Dendritic cell treated with granulocyte-macrophage colony-stimulating factor and Interleukin-4, amounts not matched to agents 40 ng/mL and 50 ng/mL, for 4 days (primary cell): ENCODE measurements at regions not wholly inside any gene's neighbourhood (a gene's known extent, or its start where the extent isn't known, plus 50 kb on each side); places are given as distances from the start of the nearest gene placed in this dataset.
"Not testable (repeated sequence)": the region's sequence is repeated elsewhere in the genome, so short reads cannot be mapped to it uniquely, and the experiment has no call there.

Source experiments
- H3K27ac Mint-ChIP-seq: one replicate; pipeline ENCODE4 v1.8.0; 2022; ENCODE audit warnings: mild to moderate bottlenecking, mixed read lengths
- H3K27me3 Mint-ChIP-seq: one replicate; pipeline ENCODE4 v1.8.0; 2022; ENCODE audit warnings: mild to moderate bottlenecking, mixed read lengths
- H3K36me3 Mint-ChIP-seq: one replicate; pipeline ENCODE4 v1.8.0; 2022; ENCODE audit warnings: low read depth, mixed read lengths
- H3K4me1 Mint-ChIP-seq: one replicate; pipeline ENCODE4 v1.8.0; 2022; ENCODE audit warnings: low read depth, mixed read lengths
- H3K4me3 Mint-ChIP-seq: one replicate; pipeline ENCODE4 v1.8.0; 2022; ENCODE audit warnings: mild to moderate bottlenecking, moderate library complexity, mixed read lengths
- H3K9me3 Mint-ChIP-seq: one replicate; pipeline ENCODE4 v1.8.0; 2022; ENCODE audit warnings: mixed read lengths
- intact Hi-C: fragments of 100-400 bp; cut with micrococcal nuclease; formaldehyde crosslinking; loops from one replicate; pipeline ENCODE4 v1.15.0; 2022

GRCh38 chr18:78814766-78815165 lies 164.9 kb upstream of the SALL3 start:
- H3K36me3 Mint-ChIP-seq, result no peaks in the 10 kb centered on the region
- peaks cover 9% of the 10 kb centered on the region for H3K27me3 Mint-ChIP-seq
- no peak overlapping the region for H3K4me3 Mint-ChIP-seq
- no peak overlapping the region for H3K27ac Mint-ChIP-seq
- intact Hi-C loops, result no loop called here
- H3K4me1 Mint-ChIP-seq, result no peaks in the 10 kb centered on the region
- H3K9me3 Mint-ChIP-seq, result peaks cover 7% of the 10 kb centered on the region

GRCh38 chr18:78816114-78816513 lies 163.5 kb upstream of the SALL3 start:
- no peaks in the 10 kb centered on the region for H3K36me3 Mint-ChIP-seq
- intact Hi-C loops, result no loop called here
- H3K27ac Mint-ChIP-seq, result no peak overlapping the region
- H3K27me3 Mint-ChIP-seq, result peaks cover 9% of the 10 kb centered on the region
- no peaks in the 10 kb centered on the region for H3K9me3 Mint-ChIP-seq
- no peak overlapping the region for H3K4me3 Mint-ChIP-seq
- H3K4me1 Mint-ChIP-seq, result no peaks in the 10 kb centered on the region

DNA sequence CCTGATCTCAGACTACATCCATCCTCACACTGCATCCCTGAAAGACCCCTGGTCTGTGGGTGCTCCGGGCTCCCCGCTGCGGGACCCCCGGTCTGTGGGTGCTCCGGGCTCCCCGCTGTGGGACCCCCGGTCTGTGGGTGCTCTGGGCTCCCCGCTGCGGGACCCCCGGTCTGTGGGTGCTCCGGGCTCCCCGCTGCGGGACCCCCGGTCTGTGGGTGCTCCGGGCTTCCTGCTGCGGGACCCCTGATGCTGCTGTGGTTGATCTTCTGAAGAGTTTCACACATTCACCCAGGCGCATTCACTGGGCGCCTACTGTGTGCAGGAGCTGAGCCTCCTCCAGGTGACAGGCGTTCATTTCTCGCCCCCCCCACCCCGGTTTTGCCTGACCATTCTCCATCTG lies 162.7 kb upstream of the SALL3 start:
- Mint-ChIP-seq H3K27me3 (peaks cover 9% of the 10 kb centered on the region), H3K9me3 (no peaks in the 10 kb centered on the region), H3K27ac (no peak overlapping the region), H3K4me3 (no peak overlapping the region), H3K36me3 (no peaks in the 10 kb centered on the region), H3K4me1 (no peaks in the 10 kb centered on the region)
- intact Hi-C loops, result no loop called here

DNA sequence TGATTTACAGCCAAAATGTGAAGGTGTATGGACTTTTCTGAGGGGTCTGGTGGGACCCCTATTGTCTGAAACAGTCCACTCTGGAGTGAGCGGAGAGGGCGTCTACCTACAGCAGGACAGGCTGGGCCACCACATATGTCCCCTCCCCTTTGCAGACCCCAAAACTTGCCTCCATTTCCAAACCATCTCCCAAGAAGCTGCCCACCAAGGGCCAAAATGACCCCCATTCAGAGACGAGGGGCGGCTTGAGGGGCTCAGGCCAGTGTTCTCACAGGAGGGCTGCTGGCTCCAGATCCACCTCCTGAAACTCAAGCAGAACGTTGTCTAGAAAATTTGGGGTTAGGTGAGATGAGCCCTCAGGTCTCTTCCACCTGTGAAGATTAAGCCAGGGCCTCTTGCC lies 161.1 kb upstream of the SALL3 start:
- H3K27me3 Mint-ChIP-seq, result peaks cover 9% of the 10 kb centered on the region
- no peaks in the 10 kb centered on the region for H3K9me3 Mint-ChIP-seq
- intact Hi-C loops, result no loop called here
- no peak overlapping the region for H3K4me3 Mint-ChIP-seq
- H3K27ac Mint-ChIP-seq, result no peak overlapping the region
- no peaks in the 10 kb centered on the region for H3K4me1 Mint-ChIP-seq
- H3K36me3 Mint-ChIP-seq, result no peaks in the 10 kb centered on the region

GRCh38 chr18:78818961-78819360 lies 160.7 kb upstream of the SALL3 start:
- no peak overlapping the region for H3K27ac Mint-ChIP-seq
- peaks cover 8% of the 10 kb centered on the region for H3K27me3 Mint-ChIP-seq
- H3K4me1 Mint-ChIP-seq, result no peaks in the 10 kb centered on the region
- H3K4me3 Mint-ChIP-seq, result no peak overlapping the region
- no peaks in the 10 kb centered on the region for H3K9me3 Mint-ChIP-seq
- H3K36me3 Mint-ChIP-seq, result no peaks in the 10 kb centered on the region
- intact Hi-C loops, result no loop called here

DNA sequence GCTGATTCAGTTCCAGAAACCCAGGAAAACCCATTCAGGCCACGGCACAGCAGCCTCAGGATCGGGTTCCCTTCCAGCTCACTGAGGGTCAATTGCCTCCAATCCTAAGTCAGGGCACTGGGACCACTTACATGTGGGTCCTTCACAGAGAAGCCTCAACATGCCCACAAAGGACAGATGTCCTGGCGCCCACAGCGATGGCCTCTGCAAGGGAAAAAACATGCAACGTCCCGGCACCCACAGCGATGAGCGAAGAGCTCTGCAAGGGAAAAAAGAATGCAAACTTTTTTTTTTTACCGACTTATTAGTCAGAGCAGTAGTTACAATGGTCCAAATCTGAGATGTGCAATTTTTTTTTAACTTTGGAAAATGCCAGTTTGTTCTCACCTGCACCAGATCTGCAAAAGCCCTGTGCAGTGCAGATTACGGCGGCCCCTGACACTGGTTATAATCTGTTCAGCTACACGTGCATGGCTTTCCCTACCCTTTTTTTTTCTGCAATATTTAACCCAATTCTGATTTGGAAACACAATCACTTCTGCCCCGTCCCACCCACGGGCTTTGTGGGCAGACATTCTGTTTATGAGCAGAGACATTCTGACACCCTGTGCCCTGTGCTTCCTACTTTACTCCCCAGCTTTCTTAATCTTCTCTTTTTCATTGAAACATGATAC lies 159.3 kb upstream of the SALL3 start:
- no peak overlapping the region for H3K27ac Mint-ChIP-seq
- no peaks in the 10 kb centered on the region for H3K9me3 Mint-ChIP-seq
- intact Hi-C loops, result no loop called here
- H3K36me3 Mint-ChIP-seq, result no peaks in the 10 kb centered on the region
- H3K4me1 Mint-ChIP-seq, result peaks cover 5% of the 10 kb centered on the region
- peaks cover 1% of the 10 kb centered on the region for H3K27me3 Mint-ChIP-seq
- no peak overlapping the region for H3K4me3 Mint-ChIP-seq

- Mint-ChIP-seq H3K4me1 (peaks cover 5% of the 10 kb centered on the region), H3K9me3 (no peaks in the 10 kb centered on the region), H3K4me3 (no peak overlapping the region), H3K27me3 (no peaks in the 10 kb centered on the region), H3K36me3 (no peaks in the 10 kb centered on the region), H3K27ac (no peak overlapping the region)
- intact Hi-C loops, result no loop called here
Measured at GRCh38 chr18:78821396-78821795, 158.2 kb upstream of the SALL3 start.

DNA sequence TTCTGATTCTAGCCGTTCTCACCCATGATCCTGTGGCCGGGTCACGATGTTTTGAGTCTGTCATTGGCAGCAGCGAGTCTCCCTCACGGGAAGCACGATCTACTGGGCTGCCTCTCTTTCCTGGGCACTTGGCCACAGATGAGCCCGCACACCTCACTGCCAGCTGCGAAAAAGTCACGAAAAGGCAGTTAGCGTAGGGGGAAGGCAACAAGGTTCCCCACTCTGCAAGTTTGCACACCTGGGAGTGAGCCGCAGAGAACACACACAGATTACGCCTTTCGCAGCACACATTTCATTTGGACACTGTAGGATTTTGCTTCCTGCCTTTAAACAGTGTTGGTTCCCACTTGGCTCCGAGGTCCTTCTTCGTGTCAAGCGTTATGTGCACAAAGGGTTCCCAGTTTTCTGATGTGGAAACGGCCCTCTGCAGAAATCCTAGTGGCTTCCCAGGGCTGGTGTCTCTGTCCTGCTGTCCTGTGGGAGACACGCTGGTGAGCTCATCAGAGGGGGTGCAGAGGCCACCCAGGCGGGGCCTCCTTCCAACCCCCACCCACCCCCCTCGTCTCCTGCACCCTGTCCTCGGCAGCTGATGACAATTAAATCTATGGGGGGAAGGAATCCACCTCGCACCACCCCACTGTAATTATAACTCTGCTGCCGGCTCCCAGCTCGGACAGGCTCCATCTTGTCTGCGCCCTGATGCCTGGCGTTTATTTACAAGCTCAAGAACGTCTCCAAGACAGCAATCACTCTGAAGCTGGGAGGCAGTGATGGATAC lies 157.3 kb upstream of the SALL3 start:
- peaks cover 5% of the 10 kb centered on the region for H3K4me1 Mint-ChIP-seq
- H3K36me3 Mint-ChIP-seq, result no peaks in the 10 kb centered on the region
- intact Hi-C loops, result no loop called here
- H3K4me3 Mint-ChIP-seq, result no peak overlapping the region
- no peak overlapping the region for H3K27ac Mint-ChIP-seq
- no peaks in the 10 kb centered on the region for H3K9me3 Mint-ChIP-seq
- no peaks in the 10 kb centered on the region for H3K27me3 Mint-ChIP-seq

GRCh38 chr18:78822949-78823285 lies 156.7 kb upstream of the SALL3 start:
- no peaks in the 10 kb centered on the region for H3K9me3 Mint-ChIP-seq
- intact Hi-C loops, result no loop called here
- no peak overlapping the region for H3K4me3 Mint-ChIP-seq
- no peaks in the 10 kb centered on the region for H3K27me3 Mint-ChIP-seq
- H3K36me3 Mint-ChIP-seq, result no peaks in the 10 kb centered on the region
- H3K27ac Mint-ChIP-seq, result no peak overlapping the region
- peaks cover 5% of the 10 kb centered on the region for H3K4me1 Mint-ChIP-seq

DNA sequence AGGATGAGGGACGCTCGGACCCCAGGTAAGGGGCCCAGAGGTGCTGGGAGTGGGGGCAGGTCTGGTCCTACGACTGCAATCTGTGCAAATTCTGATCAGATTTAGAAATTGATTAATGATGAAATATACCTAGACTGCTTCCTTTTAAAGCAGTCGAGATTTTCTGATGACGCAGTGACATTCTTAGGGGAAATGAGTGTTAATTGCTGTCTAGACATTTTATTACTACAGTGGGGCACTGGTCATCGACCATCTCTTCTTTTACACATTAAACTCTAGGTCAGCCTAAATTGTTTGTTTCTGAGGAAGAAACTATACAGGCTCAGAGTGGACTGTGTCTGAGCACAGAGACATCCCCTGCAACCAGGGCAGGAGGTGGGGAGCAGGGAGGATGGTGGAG lies 154.4 kb upstream of the SALL3 start:
- intact Hi-C loops, result no loop called here
- Mint-ChIP-seq H3K4me1 (peaks cover 5% of the 10 kb centered on the region), H3K9me3 (no peaks in the 10 kb centered on the region), H3K36me3 (no peaks in the 10 kb centered on the region), H3K27me3 (no peaks in the 10 kb centered on the region), H3K4me3 (no peak overlapping the region), H3K27ac (no peak overlapping the region)

DNA sequence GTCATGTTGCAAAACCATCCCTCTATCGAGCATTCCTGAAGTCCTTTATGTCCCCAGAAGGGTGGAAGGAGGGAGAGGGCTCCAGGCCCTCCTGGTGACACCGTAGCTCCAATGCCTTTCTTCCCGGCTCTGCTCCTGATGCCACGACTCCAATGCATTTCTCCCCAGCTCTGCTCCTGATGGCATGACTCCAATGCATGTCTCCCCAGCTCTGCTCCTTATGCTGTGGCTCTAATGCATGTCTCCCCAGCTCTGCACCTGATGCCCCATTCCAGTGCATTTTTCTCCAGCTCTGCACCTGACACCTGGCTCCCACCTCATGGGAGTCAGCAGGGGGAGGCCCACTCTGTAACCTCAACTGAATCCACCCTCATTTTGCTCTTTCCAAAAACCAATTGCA lies 153.0 kb upstream of the SALL3 start:
- Mint-ChIP-seq H3K4me3 (no peak overlapping the region), H3K27me3 (peaks cover under 1% of the 10 kb centered on the region), H3K27ac (no peak overlapping the region), H3K9me3 (no peaks in the 10 kb centered on the region), H3K36me3 (no peaks in the 10 kb centered on the region), H3K4me1 (peaks cover 5% of the 10 kb centered on the region)
- intact Hi-C loops, result no loop called here

DNA sequence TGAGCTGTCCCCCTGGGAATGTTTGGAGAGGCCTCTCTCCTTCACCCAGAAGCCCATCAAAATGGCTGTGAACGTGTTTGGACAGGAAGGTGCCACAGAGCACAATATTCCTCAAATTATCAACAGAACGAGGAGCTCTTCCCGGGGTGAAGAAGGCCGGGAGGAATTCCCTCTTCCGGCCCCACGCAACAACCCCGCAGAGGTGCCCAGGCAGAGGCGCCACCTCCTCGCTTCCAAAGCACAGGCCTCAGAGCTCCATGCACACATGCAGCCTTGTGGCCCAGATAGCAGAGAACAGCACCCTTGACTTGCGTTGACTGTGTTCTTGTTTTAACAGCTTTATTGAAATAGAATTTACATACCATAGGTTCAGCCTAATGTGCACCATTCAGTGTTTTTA lies 152.5 kb upstream of the SALL3 start:
- Mint-ChIP-seq H3K4me3 (no peak overlapping the region), H3K36me3 (no peaks in the 10 kb centered on the region), H3K27me3 (peaks cover 3% of the 10 kb centered on the region), H3K9me3 (no peaks in the 10 kb centered on the region), H3K4me1 (peaks cover 5% of the 10 kb centered on the region), H3K27ac (no peak overlapping the region)
- intact Hi-C loops, result no loop called here

GRCh38 chr18:78828131-78828530 lies 151.5 kb upstream of the SALL3 start:
- Mint-ChIP-seq H3K4me1 (peaks cover 5% of the 10 kb centered on the region), H3K9me3 (no peaks in the 10 kb centered on the region), H3K27ac (no peak overlapping the region), H3K4me3 (no peak overlapping the region), H3K36me3 (no peaks in the 10 kb centered on the region), H3K27me3 (peaks cover 4% of the 10 kb centered on the region)
- intact Hi-C loops, result no loop called here

DNA sequence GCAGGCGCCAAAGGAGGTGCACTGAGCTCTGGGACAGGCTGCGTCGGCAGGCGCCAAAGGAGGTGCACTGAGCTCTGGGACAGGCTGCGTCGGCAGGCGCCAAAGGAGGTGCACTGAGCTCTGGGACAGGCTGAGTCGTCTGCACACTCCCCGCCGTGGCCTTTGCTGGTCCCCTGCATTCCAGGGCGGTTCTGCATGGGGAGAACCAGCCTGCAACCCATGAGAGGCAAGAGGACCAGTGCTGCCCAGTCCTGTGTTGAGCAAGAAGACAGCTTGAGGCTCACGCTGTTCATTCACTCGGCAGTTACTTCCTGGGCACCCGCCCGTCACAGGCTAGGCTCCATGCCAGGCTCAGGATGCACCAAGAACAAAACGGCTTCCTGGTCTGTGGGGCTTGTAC lies 150.6 kb upstream of the SALL3 start:
- H3K9me3 Mint-ChIP-seq, H3K36me3 Mint-ChIP-seq, H3K27me3 Mint-ChIP-seq, H3K4me3 Mint-ChIP-seq, H3K4me1 Mint-ChIP-seq, H3K27ac Mint-ChIP-seq, intact Hi-C loops: not testable (repeated sequence)

DNA sequence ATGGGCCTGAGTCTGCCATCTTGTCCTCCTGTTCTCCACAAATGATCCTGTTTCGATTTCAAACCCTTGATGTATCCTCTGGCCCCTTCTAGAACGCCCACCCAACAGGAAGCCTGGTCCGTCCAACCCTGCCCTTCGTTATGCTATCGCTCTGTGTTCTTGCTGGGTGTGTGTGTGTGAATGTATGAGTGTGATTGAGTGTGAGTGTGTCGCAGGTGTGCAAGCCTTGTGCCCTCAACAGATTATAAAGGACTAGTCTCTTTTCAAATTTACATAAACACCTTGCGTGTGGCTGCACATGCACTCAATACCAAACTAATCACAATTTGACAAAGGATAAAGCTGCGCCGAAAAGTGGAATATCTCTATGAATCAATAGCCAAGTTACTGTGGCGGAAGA lies 149.5 kb upstream of the SALL3 start:
- intact Hi-C loops, result no loop called here
- Mint-ChIP-seq H3K36me3 (no peaks in the 10 kb centered on the region), H3K27me3 (peaks cover 4% of the 10 kb centered on the region), H3K27ac (no peak overlapping the region), H3K4me1 (no peaks in the 10 kb centered on the region), H3K4me3 (no peak overlapping the region), H3K9me3 (no peaks in the 10 kb centered on the region)
